Common myeloid progenitor, CD34-positive (primary cell): ENCODE measurements at regions not wholly inside any gene's neighbourhood (a gene's known extent, or its start where the extent isn't known, plus 50 kb on each side); places are given as distances from the start of the nearest gene placed in this dataset.

Experiments used
- CTCF ChIA-PET: fragments of 350-600 bp; sonication (Branson Sonifier 250); formaldehyde crosslinking; loops from one replicate; lab custom pipeline; 2021; ENCODE audit warnings: antibody characterized with exemption; lab: Charles Lee
- POLR2A ChIA-PET: fragments of 350-600 bp; sonication (Branson Sonifier 250); formaldehyde crosslinking; loops from one replicate; lab custom pipeline; 2021; ENCODE audit warnings: antibody characterized with exemption; lab: Charles Lee
- DNase-seq, 3 donors: peaks; one replicate each; pipeline versions ENCODE4 v3.0.0 to v3.0.0-alpha.2; 2013
- H3K27ac ChIP-seq, 2 experiments: 1 replicate in 1 of 2; 2 replicates in 1 of 2; pipeline ENCODE4 v1.7.0; 2013; ENCODE audit warnings: inconsistent platforms in 2 of 2, low read length in 2 of 2, mild to moderate bottlenecking in 2 of 2, low read depth in 1 of 2, moderate library complexity in 1 of 2; ENCODE audit not compliant: severe bottlenecking in 2 of 2, insufficient read depth in 1 of 2, poor library complexity in 1 of 2
- H3K27me3 ChIP-seq, 5 experiments: replicated peaks in 2 of 5; 1 replicate in 3 of 5; 2 replicates in 2 of 5; pipeline versions ENCODE4 v1.6.1 to v1.7.0; 2013; ENCODE audit warnings: low read length in 4 of 5, mild to moderate bottlenecking in 2 of 5, moderate library complexity in 2 of 5, inconsistent platforms in 1 of 5; ENCODE audit not compliant: insufficient read depth in 5 of 5, control insufficient read depth in 4 of 5
- H3K36me3 ChIP-seq, 4 experiments: 1 replicate in 2 of 4; 2 replicates in 2 of 4; pipeline versions ENCODE4 v1.6.1 to v1.7.0; 2013; ENCODE audit warnings: low read length in 3 of 4, control low read depth in 1 of 4, mild to moderate bottlenecking in 1 of 4; ENCODE audit not compliant: control insufficient read depth in 4 of 4, insufficient read depth in 4 of 4
- H3K4me1 ChIP-seq, 4 experiments: 1 replicate in 3 of 4; 2 replicates in 1 of 4; pipeline versions ENCODE4 v1.6.1 to v1.7.1; 2013; ENCODE audit warnings: low read length in 3 of 4, mild to moderate bottlenecking in 3 of 4, control low read depth in 1 of 4, inconsistent platforms in 1 of 4, moderate library complexity in 1 of 4; ENCODE audit not compliant: control insufficient read depth in 4 of 4, insufficient read depth in 4 of 4; ENCODE audit errors: control extremely low read depth in 1 of 4
- H3K4me3 ChIP-seq, 7 experiments: 1 replicate in 4 of 7; 2 replicates in 3 of 7; pipeline versions ENCODE4 v1.5.1 to v1.7.0; 2013; ENCODE audit warnings: mild to moderate bottlenecking in 7 of 7, low read length in 6 of 7, moderate library complexity in 6 of 7, inconsistent platforms in 2 of 7, low read depth in 2 of 7, control low read depth in 1 of 7; ENCODE audit not compliant: insufficient read depth in 4 of 7, control insufficient read depth in 1 of 7; ENCODE audit errors: extremely low read depth in 1 of 7
- H3K9me3 ChIP-seq, 5 experiments: 1 replicate in 4 of 5; 2 replicates in 1 of 5; pipeline versions ENCODE4 v1.6.1 to v1.7.1; 2013; ENCODE audit warnings: low read length in 4 of 5, mild to moderate bottlenecking in 2 of 5, inconsistent platforms in 1 of 5, low read depth in 1 of 5, moderate library complexity in 1 of 5; ENCODE audit not compliant: control insufficient read depth in 4 of 5, insufficient read depth in 2 of 5; ENCODE audit errors: control extremely low read depth in 1 of 5
- WGBS: methylation state at CpG from one replicate; pipeline ENCODE4 v1.1.5; 2013; ENCODE audit not compliant: insufficient coverage; 5-methylcytosine and 5-hydroxymethylcytosine counted together

DNA sequence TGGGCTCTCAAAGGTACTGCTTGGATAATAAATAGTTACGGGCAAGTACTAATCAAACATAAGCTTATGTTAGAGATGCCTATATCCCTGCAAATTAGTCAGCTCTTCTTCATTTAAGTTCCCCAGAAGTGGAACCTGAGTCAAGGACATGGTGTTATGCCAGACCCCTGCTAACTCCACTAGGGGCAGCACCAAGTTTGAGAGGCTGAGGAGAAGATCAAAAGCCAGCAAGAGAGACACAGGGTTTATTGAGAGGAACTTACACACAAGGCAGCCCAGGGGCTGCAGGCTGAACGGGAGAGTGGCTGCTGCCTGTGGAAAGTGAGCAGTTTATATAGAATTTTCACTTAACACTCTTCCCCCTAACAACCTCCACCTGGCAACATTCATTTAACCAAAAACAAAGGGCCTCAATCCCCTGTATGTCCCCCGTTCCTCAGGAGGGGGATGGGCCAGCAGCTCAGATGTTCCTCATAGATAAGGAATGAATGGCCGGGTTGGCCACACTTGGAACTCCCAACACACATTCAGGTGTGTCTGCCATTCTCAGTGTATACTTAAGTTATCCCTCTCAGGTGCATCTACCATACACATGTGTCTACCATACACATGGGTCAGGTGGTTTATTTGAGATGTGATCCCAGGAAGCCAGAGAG, 62.6 kb upstream of the GHITM start:
- DNase-seq = peak in 2 of 3 donors; percentile 9 to 24
- Histone ChIP-seq H3K27ac (no peak overlapping the region), H3K36me3 (no peaks in the 10 kb centered on the region), H3K4me3 (no peak overlapping the region), H3K9me3 (no peaks in the 10 kb centered on the region), H3K4me1 (no peaks in the 10 kb centered on the region), H3K27me3 (peaks cover 0 to 3% (median 0%) of the 10 kb centered on the region in 5 experiments)
- ChIA-PET CTCF (no interaction called here), POLR2A (no interaction called here)
- whole genome bisulfite sequencing = 67% methylated on average over 3 of the region's 4 CpGs

DNA sequence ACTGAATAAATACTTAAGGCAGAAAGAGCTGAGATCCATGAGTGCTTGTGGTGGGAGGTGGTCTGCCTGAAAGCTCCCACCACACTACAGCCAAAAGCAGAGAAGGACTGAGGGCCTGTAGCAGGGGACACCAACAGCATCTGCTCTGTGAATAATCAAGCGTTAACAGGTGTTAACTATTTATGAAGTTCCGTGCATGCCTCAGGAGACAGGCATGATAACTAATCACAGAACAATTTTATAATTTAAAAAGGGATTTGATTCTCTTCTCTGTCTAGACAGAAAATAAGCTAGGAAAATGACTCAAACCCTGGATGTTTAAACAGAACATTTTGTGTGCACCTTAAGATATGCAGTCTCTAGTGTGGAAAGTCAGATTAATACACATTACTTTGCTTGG, 61.5 kb upstream of the GHITM start:
- Histone ChIP-seq H3K4me1 (no peaks in the 10 kb centered on the region), H3K27me3 (peaks cover 0 to 3% (median 0%) of the 10 kb centered on the region in 5 experiments), H3K27ac (no peak overlapping the region), H3K9me3 (no peaks in the 10 kb centered on the region), H3K36me3 (no peaks in the 10 kb centered on the region), H3K4me3 (no peak overlapping the region)
- ChIA-PET CTCF (no interaction called here), POLR2A (no interaction called here)
- WGBS = no CpG with 5 or more reads among the region's 2 CpGs
- no peak for DNase-seq

DNA sequence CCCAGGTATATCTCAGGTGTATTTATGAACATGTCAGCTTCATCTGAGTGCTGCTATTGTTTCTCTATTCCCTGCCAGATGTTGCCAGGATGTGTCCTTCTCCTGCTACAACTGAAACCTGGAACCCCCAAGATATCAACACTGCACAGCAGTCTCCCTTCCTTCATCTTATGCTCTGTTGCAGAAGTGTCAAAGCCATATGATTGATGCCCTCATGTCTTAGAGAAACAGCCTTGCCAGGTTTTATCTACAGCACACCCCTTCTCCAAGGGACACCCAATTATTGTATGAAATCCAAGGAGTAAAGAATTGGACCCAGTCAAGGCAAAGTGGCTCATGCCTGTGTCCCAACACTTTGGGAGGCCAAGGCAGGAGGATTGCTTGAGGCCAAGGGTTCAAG, 60.5 kb upstream of the GHITM start:
- CTCF ChIA-PET = interaction anchor here (1.2 kb wide), 1 partner anchor 16 kb away, joined by 3 read pairs; no protein-coding TSS in a partner anchor
- no peaks in the 10 kb centered on the region for H3K4me1 ChIP-seq
- H3K27me3 ChIP-seq = peaks cover 0 to 3% (median 2%) of the 10 kb centered on the region in 5 experiments
- H3K27ac ChIP-seq = no peak overlapping the region
- H3K36me3 ChIP-seq = no peaks in the 10 kb centered on the region
- H3K9me3 ChIP-seq = no peaks in the 10 kb centered on the region
- no peak overlapping the region for H3K4me3 ChIP-seq
- POLR2A ChIA-PET = no interaction called here
- DNase-seq = no peak

DNA sequence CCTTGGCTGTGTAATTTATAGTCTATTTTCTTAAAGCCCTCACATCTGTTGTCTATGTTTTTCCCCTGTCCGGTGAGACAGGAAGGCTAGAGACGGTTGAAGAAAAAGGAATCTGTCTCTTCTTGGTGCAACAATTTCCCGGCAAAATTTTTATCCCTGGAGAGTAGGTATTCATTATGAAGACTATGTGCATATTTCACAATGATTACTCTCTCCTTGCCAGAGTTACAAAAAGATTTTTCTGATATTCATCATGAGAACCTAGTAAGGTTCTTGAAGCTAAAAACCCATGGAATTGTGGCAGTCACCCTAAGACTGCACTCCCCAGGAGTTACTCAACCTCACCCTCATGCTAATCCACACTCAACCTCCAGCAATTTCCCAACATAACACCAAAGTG, 55.0 kb upstream of the GHITM start:
- no peak overlapping the region for H3K4me3 ChIP-seq
- POLR2A ChIA-PET = no interaction called here
- DNase-seq = no peak
- H3K9me3 ChIP-seq = peaks cover 0 to 7% (median 0%) of the 10 kb centered on the region in 5 experiments
- CTCF ChIA-PET = interaction anchor here (1.5 kb wide), 1 partner anchor 23 kb away, joined by 5 read pairs; no protein-coding TSS in a partner anchor
- no peaks in the 10 kb centered on the region for H3K36me3 ChIP-seq
- WGBS = no CpG with 5 or more reads among the region's 3 CpGs
- H3K27me3 ChIP-seq = peaks cover 0 to 2% (median 0%) of the 10 kb centered on the region in 5 experiments
- H3K27ac ChIP-seq = no peak overlapping the region
- no peaks in the 10 kb centered on the region for H3K4me1 ChIP-seq

DNA sequence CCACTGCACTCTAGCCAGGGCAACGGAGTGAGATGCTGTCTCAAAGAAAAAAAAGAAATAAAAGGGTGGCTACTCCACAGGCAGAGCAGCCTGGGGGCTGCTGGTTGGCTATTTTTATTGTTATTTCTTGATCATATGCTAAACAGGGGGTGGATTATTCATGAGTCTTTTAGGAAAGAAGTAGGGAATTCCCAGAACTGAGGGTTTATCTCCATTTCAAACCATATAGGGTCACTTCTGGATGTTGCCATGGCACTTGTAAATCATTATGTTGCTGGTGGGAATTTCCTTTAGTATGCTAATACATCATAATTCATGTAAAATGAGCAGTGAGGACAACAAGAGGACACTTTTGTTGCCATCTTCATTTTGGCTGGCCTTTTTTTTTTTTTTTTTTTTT, 52.1 kb upstream of the GHITM start:
- no peaks in the 10 kb centered on the region for H3K36me3 ChIP-seq
- peaks cover 0 to 2% (median 0%) of the 10 kb centered on the region in 5 experiments for H3K27me3 ChIP-seq
- H3K4me3 ChIP-seq = no peak overlapping the region
- 100% methylated on average over 1 of the region's 1 CpG for WGBS
- H3K4me1 ChIP-seq = no peaks in the 10 kb centered on the region
- H3K9me3 ChIP-seq = peaks cover 0 to 7% (median 0%) of the 10 kb centered on the region in 5 experiments
- no peak for DNase-seq
- ChIA-PET POLR2A (no interaction called here), CTCF (no interaction called here)
- no peak overlapping the region for H3K27ac ChIP-seq

DNA sequence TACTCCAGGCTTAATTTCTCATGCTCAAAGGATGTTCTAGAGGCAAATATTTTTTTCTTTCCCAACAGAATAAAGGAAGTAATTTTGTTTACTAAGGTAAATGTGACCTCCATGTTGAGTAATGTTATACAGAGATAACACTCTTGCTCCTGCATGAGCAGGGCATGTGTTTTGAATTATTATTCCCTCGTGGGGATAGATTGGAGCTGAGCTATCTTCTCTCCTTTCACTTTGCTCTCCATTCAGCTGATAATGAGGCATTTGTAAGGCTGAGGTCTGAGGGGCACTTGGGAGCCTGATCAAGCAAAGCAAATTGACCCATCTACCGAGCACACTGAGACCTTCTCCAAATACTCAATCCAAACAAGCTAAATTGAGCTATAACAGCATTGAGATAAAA, 50.7 kb upstream of the GHITM start:
- Histone ChIP-seq H3K36me3 (no peaks in the 10 kb centered on the region), H3K27ac (no peak overlapping the region), H3K4me1 (no peaks in the 10 kb centered on the region), H3K4me3 (no peak overlapping the region), H3K27me3 (peaks cover 0 to 4% (median 0%) of the 10 kb centered on the region in 5 experiments), H3K9me3 (peaks cover 0 to 7% (median 0%) of the 10 kb centered on the region in 5 experiments)
- no CpG with 5 or more reads among the region's 2 CpGs for WGBS
- DNase-seq = no peak
- POLR2A ChIA-PET = no interaction called here
- CTCF ChIA-PET = no interaction called here

DNA sequence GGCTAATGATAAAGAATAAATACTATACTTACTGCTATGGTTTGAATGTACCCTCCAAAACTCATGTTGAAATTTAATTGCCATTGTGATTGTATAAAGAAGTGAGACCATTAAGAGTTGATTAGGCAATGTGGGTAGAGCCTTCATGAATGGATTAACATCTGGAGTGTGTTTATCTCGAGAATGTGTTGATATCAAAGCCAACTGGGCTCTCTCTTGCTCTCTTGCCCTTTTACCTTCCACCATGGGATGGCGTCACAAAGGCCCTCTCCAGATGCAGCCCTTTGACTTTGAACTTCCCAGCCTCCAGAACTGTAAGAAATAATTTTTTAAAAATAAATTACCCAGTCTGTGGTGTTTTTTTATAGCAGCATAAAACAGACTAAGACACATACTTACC, 50.1 kb upstream of the GHITM start:
- Histone ChIP-seq H3K9me3 (peaks cover 0 to 4% (median 0%) of the 10 kb centered on the region in 5 experiments), H3K4me1 (no peaks in the 10 kb centered on the region), H3K36me3 (no peaks in the 10 kb centered on the region), H3K27me3 (peaks cover 0 to 4% (median 0%) of the 10 kb centered on the region in 5 experiments), H3K27ac (no peak overlapping the region), H3K4me3 (no peak overlapping the region)
- POLR2A ChIA-PET = no interaction called here
- DNase-seq = no peak
- CTCF ChIA-PET = no interaction called here
- no CpG with 5 or more reads among the region's 2 CpGs for WGBS
